ENCODE measurements at regions not wholly inside any gene's neighbourhood (a gene's known extent, or its start where the extent isn't known, plus 50 kb on each side); places are given as distances from the start of the nearest gene placed in this dataset.
"Not testable (repeated sequence)": the region's sequence is repeated elsewhere in the genome, so short reads cannot be mapped to it uniquely, and the experiment has no call there.

DNA sequence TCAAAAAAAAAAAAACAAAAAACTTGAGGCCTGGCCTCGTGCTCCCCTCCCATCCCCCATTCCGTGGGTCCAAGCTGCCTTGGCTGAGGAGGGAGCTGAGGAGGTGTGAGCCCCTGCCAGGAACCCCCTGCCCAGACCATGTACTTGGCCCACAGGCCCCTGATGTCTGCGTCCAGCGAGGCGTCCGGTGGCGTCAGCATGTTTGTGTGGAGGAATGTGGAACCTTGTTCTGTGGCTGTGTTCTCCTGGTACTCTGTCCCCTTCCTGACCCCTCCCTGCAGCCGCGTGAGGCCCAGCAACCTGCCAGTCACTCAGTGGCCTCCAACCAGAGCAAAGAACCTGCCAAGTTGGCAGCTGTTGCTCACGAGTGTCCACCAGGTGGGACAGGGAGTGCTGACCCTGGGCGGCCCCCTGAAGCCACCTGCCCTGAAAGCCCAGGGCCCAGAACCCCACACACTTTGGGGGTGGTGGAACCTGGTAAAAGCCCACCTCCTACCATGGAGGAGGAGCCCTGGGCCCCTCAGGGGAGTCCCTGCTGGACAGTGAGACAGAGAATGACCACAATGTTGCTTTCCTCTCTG is 125.8 kb downstream of the SEPTIN14 start:
- not testable (repeated sequence) for TF ChIP-seq CTCF, POLR2A (IDR thresholded peaks at IDR 0.05)
